CD8-positive, alpha-beta memory T cell (primary cell): ENCODE measurements at regions not wholly inside any gene's neighbourhood (a gene's known extent, or its start where the extent isn't known, plus 50 kb on each side); places are given as distances from the start of the nearest gene placed in this dataset.

ENCODE experiments used
- CTCF ChIA-PET: fragments of 350-600 bp; sonication (Branson Sonifier 250); formaldehyde crosslinking; loops from one replicate; lab custom pipeline; 2021; ENCODE audit warnings: antibody characterized with exemption; lab: Charles Lee
- POLR2A ChIA-PET: fragments of 350-600 bp; sonication (Branson Sonifier 250); formaldehyde crosslinking; loops from one replicate; lab custom pipeline; 2021; ENCODE audit warnings: antibody characterized with exemption; lab: Charles Lee
- DNase-seq, 5 donors: peaks; one replicate each; pipeline versions ENCODE4 v3.0.0 to v3.0.0-alpha.2; 2020 to 2022; ENCODE audit warnings: mixed read lengths in 1 of 5
- H3K27ac ChIP-seq: one replicate; pipeline ENCODE4 v1.7.0; 2013; ENCODE audit warnings: low read depth, mild to moderate bottlenecking, low read length, moderate library complexity
- H3K27me3 ChIP-seq: 2 replicates; pipeline ENCODE4 v1.7.0; 2013; ENCODE audit warnings: low read length, mild to moderate bottlenecking; ENCODE audit not compliant: insufficient read depth, poor library complexity, severe bottlenecking
- H3K36me3 ChIP-seq: 2 replicates; pipeline ENCODE4 v1.7.0; 2013; ENCODE audit warnings: mild to moderate bottlenecking, low read length, moderate library complexity; ENCODE audit not compliant: insufficient read depth
- H3K4me1 ChIP-seq: 2 replicates; pipeline ENCODE4 v1.7.0; 2013; ENCODE audit warnings: mild to moderate bottlenecking, low read length, moderate library complexity; ENCODE audit not compliant: insufficient read depth
- H3K4me3 ChIP-seq: 2 replicates; pipeline ENCODE4 v1.7.0; 2013; ENCODE audit warnings: mild to moderate bottlenecking, low read length
- H3K9me3 ChIP-seq: 2 replicates; pipeline ENCODE4 v1.7.0; 2013; ENCODE audit warnings: mild to moderate bottlenecking, low read length
- H3K27ac Mint-ChIP-seq, 8 donors: one replicate each; pipeline ENCODE4 v1.8.0; 2020 to 2021; ENCODE audit warnings: mixed read lengths in 8 of 8, mild to moderate bottlenecking in 6 of 8, inconsistent platforms in 3 of 8, moderate library complexity in 3 of 8
- H3K27me3 Mint-ChIP-seq, 2 donors: one replicate each; pipeline ENCODE4 v1.8.0; 2020 to 2021; ENCODE audit warnings: mixed read lengths in 2 of 2, mild to moderate bottlenecking in 1 of 2, moderate library complexity in 1 of 2
- H3K36me3 Mint-ChIP-seq, 3 donors: one replicate each; pipeline ENCODE4 v1.8.0; 2020 to 2021; ENCODE audit warnings: mixed read lengths in 3 of 3, inconsistent platforms in 1 of 3, mild to moderate bottlenecking in 1 of 3
- H3K4me1 Mint-ChIP-seq, 3 donors: one replicate each; pipeline ENCODE4 v1.8.0; 2020 to 2021; ENCODE audit warnings: mixed read lengths in 3 of 3, inconsistent platforms in 1 of 3, mild to moderate bottlenecking in 1 of 3
- H3K4me3 Mint-ChIP-seq, 7 donors: one replicate each; pipeline ENCODE4 v1.8.0; 2020 to 2021; ENCODE audit warnings: mixed read lengths in 7 of 7, mild to moderate bottlenecking in 6 of 7, moderate library complexity in 4 of 7, inconsistent platforms in 2 of 7
- H3K9me3 Mint-ChIP-seq, 5 donors: one replicate each; pipeline ENCODE4 v1.8.0; 2020 to 2022; ENCODE audit warnings: mixed read lengths in 5 of 5, mild to moderate bottlenecking in 3 of 5, moderate library complexity in 2 of 5, inconsistent platforms in 1 of 5

DNA sequence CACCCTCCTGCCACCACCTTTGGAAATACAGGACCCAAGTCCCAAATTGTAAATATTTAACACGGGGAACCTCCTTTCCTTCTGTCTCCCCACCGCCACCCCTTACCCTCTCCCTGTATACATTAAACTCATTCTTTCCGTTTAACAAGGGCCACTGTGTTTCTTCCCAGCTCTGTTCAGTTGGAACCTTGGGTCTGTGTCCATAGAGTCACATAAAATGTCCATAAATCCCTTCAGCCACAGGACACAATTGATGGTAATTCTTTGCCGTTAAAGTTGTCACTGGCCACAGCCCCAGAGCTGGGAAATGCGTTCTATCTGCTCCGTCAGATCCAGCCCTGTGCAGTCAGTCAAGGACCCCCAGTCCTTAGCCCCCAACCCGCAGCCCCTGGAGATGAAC lies 49.9 kb upstream of the FZD7 start:
- POLR2A ChIA-PET, result no interaction called here
- H3K27me3 Mint-ChIP-seq, result peaks cover 6 to 20% of the 10 kb centered on the region in 2 donors
- no peaks in the 10 kb centered on the region for H3K36me3 Mint-ChIP-seq
- Histone ChIP-seq H3K4me3 (no peak overlapping the region), H3K9me3 (no peaks in the 10 kb centered on the region), H3K4me1 (no peaks in the 10 kb centered on the region), H3K27ac (no peak overlapping the region), H3K36me3 (no peaks in the 10 kb centered on the region), H3K27me3 (no peaks in the 10 kb centered on the region)
- H3K4me1 Mint-ChIP-seq, result no peaks in the 10 kb centered on the region
- DNase-seq, result no peak
- no peak overlapping the region for H3K4me3 Mint-ChIP-seq
- no peak overlapping the region for H3K27ac Mint-ChIP-seq
- no peaks in the 10 kb centered on the region for H3K9me3 Mint-ChIP-seq
- CTCF ChIA-PET, result no interaction called here
